ENCODE measurements at regions not wholly inside any gene's neighbourhood (a gene's known extent, or its start where the extent isn't known, plus 50 kb on each side); places are given as distances from the start of the nearest gene placed in this dataset.

GRCh38 chr3:64455351-64455750 is 230.1 kb upstream of the PRICKLE2 start:
- in situ Hi-C loops (cut with HindIII; ENCODE audit: extremely low pct_ligation_motif_present, low pct_unique_long_range_greater_than_20kb) (no loop called here), intact Hi-C loops (cut with micrococcal nuclease; ENCODE audit: unreplicated experiment) (no loop called here)
- ATAC-seq (no peak), DNase-seq (ENCODE audit: low spot score) (no peak), FAIRE-seq (no peak)
- Histone ChIP-seq H3K27me3 (ENCODE audit: control insufficient read depth in 1 of 2, insufficient read depth in 2 of 2, low read length in 2 of 2) (no peaks in the 10 kb centered on the region), H3K4me3 (replicated peaks in 1 of 3; ENCODE audit: insufficient read depth in 1 of 3, low read depth in 2 of 3, low read length in 3 of 3) (no peak overlapping the region), H3K79me2 (ENCODE audit: insufficient read depth, low read length) (no peaks in the 10 kb centered on the region), H3K4me1 (ENCODE audit: insufficient read depth, low read length) (no peaks in the 10 kb centered on the region), H3K9ac (ENCODE audit: insufficient read depth, low read depth, low read length) (no peak overlapping the region), H3K9me3 (ENCODE audit: low read length) (no peaks in the 10 kb centered on the region), H3K27ac (ENCODE audit: extremely low read length, insufficient read depth, low read length) (no peak overlapping the region), H2AFZ (ENCODE audit: low read length) (no peak overlapping the region), H4K20me1 (ENCODE audit: insufficient read depth, low read length) (no peaks in the 10 kb centered on the region), H3K4me2 (ENCODE audit: low read depth, low read length) (no peak overlapping the region), H3K36me3 (replicated peaks in 1 of 2; ENCODE audit: control insufficient read depth in 1 of 2, insufficient read depth in 2 of 2, low read length in 2 of 2) (no peaks in the 10 kb centered on the region)
- TF ChIP-seq, protein P1, sequence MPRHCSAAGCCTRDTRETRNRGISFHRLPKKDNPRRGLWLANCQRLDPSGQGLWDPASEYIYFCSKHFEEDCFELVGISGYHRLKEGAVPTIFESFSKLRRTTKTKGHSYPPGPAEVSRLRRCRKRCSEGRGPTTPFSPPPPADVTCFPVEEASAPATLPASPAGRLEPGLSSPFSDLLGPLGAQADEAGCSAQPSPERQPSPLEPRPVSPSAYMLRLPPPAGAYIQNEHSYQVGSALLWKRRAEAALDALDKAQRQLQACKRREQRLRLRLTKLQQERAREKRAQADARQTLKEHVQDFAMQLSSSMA (CRISPR knock-in tag; IDR thresholded peaks at IDR 0.05): no peak
- peak; percentile 21 to 67; a peak in 2 of 4 replicates for TF ChIP-seq MAFK (conservative IDR thresholded peaks at IDR 0.05 in 1 of 2, IDR thresholded peaks at IDR 0.05 in 1 of 2; ENCODE audit: low read length in 2 of 2)
- peak; percentile 45; the same call in 1 of the 2 replicates for TF ChIP-seq MAFF (IDR thresholded peaks at IDR 0.05; ENCODE audit: low read depth, low read length)
- ChIA-PET CTCF (ENCODE audit: low intra/inter-chr PET ratio, low total read pairs) (no interaction called here), POLR2A (no interaction called here)
- no TSS peak for BruUV-seq (replicated peaks)

DNA sequence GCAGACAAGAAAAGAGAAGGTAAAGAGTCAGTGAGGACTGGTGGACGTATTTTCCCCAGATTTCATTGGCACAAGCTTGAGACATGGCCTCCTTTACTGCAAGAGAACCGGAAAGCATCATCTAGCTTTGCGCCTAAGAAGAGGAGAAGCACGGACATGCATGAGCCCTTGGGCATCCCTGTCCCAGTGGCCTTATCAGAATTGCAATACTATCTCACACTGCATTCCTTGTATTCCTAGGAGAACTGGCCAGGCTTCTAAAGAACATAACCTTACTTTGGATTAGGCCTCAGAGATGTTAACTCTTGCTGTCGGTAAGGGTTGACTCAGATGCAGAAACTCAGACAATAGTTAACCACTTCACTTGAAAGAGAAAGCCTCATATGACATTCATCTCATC is 229.5 kb upstream of the PRICKLE2 start:
- BruUV-seq (replicated peaks): no TSS peak
- Histone ChIP-seq H2AFZ (ENCODE audit: low read length) (no peak overlapping the region), H3K9me3 (ENCODE audit: low read length) (no peaks in the 10 kb centered on the region), H3K4me2 (ENCODE audit: low read depth, low read length) (no peak overlapping the region), H3K4me1 (ENCODE audit: insufficient read depth, low read length) (no peaks in the 10 kb centered on the region), H3K36me3 (replicated peaks in 1 of 2; ENCODE audit: control insufficient read depth in 1 of 2, insufficient read depth in 2 of 2, low read length in 2 of 2) (no peaks in the 10 kb centered on the region), H3K27me3 (ENCODE audit: control insufficient read depth in 1 of 2, insufficient read depth in 2 of 2, low read length in 2 of 2) (no peaks in the 10 kb centered on the region), H3K9ac (ENCODE audit: insufficient read depth, low read depth, low read length) (no peak overlapping the region), H3K79me2 (ENCODE audit: insufficient read depth, low read length) (no peaks in the 10 kb centered on the region), H4K20me1 (ENCODE audit: insufficient read depth, low read length) (no peaks in the 10 kb centered on the region), H3K4me3 (replicated peaks in 1 of 3; ENCODE audit: insufficient read depth in 1 of 3, low read depth in 2 of 3, low read length in 3 of 3) (no peak overlapping the region), H3K27ac (ENCODE audit: extremely low read length, insufficient read depth, low read length) (no peak overlapping the region)
- intact Hi-C loops (cut with micrococcal nuclease; ENCODE audit: unreplicated experiment) (no loop called here), in situ Hi-C loops (cut with HindIII; ENCODE audit: extremely low pct_ligation_motif_present, low pct_unique_long_range_greater_than_20kb) (no loop called here)
- no peak for ATAC-seq
- 43% methylated on average over 5 of the region's 5 CpGs for WGBS (ENCODE audit: low lambda C conversion rate)
- TF ChIP-seq, protein P2, sequence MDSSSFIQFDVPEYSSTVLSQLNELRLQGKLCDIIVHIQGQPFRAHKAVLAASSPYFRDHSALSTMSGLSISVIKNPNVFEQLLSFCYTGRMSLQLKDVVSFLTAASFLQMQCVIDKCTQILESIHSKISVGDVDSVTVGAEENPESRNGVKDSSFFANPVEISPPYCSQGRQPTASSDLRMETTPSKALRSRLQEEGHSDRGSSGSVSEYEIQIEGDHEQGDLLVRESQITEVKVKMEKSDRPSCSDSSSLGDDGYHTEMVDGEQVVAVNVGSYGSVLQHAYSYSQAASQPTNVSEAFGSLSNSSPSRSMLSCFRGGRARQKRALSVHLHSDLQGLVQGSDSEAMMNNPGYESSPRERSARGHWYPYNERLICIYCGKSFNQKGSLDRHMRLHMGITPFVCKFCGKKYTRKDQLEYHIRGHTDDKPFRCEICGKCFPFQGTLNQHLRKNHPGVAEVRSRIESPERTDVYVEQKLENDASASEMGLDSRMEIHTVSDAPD (CRISPR knock-in tag; IDR thresholded peaks at IDR 0.05): no peak
- FAIRE-seq: no peak
- no peak for DNase-seq (ENCODE audit: low spot score)
- POLR2A ChIA-PET: no interaction called here
- CTCF ChIA-PET (ENCODE audit: low intra/inter-chr PET ratio, low total read pairs): no interaction called here

All from HepG2 (cell line).